NCI-H226 (cell line): ENCODE measurements at regions not wholly inside any gene's neighbourhood (a gene's known extent, or its start where the extent isn't known, plus 50 kb on each side); places are given as distances from the start of the nearest gene placed in this dataset.

Experiments
- DNase-seq: peaks from one replicate; pipeline ENCODE4 v3.0.0-alpha.2; 2015

- no peak for DNase-seq
Measured at GRCh38 chr2:193336781-193337180, 1142.0 kb upstream of the TMEFF2 start.

DNA sequence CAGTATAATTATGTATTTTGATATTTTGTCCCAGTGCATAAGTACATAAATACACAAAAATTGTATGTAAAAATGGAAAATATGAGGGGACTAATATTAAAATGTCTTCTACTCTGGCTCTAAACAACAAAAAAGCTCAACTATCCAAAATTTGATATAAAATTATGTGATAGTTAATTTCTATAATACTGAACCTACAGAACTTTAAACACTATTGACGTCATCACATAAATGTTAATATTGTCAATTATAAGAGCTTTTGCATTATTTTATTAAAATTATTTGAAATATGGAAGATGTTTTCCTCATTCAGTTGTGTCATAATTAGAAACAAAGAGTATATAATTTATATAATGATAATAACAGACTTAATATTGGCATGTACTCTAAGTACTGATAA lies 1139.7 kb upstream of the TMEFF2 start:
- DNase-seq, result no peak

DNA sequence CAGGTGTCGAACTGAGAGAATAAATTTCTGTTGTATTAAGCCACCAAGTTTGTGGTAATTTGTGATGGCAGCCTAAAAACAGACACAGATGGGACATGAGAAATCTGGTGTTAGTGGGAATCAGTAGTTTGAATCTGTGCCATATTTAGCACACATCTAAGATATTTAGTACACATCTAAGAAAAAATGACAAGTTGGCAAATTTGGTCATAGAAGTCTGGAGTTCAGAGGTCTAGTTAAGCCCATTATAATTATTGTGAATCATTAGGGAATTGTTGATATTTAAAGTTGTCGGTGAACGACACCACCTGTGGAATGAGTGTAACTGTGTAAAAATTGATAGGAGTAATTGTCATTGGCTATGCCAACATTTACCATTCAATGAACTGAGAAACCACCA lies 1138.8 kb upstream of the TMEFF2 start:
- DNase-seq, result no peak

- DNase-seq, result no peak
Measured at GRCh38 chr2:193332941-193333340, 1138.2 kb upstream of the TMEFF2 start.

DNA sequence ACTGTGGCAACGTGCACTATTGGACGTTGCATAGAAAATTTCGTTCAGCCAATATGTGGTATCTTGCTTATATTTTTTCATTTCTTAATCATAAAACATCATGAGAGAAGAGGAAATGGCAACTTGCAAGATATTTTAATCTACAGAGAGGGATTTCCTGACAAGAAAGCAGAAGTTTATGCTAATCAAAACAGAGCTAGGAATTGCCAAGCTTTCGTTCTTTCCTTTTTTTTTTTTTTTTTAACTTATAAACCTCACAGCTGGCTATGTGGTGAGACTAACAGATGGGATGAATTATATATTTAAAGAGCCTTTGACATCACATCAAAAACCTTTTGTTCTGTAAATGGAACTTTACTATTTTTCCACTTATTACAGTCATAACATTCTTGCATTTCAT lies 1136.9 kb upstream of the TMEFF2 start:
- DNase-seq, result no peak

- DNase-seq, result no peak
Measured at GRCh38 chr2:193326296-193326695, 1131.6 kb upstream of the TMEFF2 start.

DNA sequence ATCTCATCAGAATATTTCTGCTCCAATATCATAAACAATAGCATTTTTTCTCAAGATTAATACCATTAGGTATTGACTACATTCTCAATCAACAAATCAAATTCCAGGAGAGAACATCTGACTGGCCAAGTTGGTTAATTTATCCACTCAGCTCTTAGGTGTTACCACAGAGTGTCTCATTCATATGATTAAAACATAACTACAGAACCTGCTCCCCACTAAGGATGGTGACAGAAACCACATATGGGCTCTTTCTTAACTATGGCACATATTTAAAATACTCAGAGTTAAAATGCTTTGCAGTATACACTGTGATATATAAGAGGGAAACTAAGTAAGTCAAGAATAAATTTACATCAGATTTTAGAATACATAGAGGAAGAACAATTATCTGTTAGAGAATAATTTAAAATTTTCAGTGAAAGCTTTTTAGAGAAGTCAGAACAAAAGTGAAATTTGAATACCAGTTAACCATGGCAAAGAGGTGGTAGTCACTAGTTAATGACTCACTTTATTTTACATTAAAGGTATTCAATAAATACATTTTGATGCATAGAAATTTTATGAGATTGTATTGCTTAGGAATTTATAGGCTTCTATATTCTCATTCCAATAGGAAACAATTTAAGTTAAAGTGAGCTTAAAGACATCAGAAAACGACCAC lies 1120.8 kb upstream of the TMEFF2 start:
- DNase-seq, result no peak

GRCh38 chr2:193303464-193303863 lies 1108.7 kb upstream of the TMEFF2 start:
- no peak for DNase-seq

GRCh38 chr2:193294371-193294770 lies 1099.6 kb upstream of the TMEFF2 start:
- DNase-seq, result no peak

- no peak for DNase-seq
Measured at GRCh38 chr2:193279361-193279760, 1084.6 kb upstream of the TMEFF2 start.

DNA sequence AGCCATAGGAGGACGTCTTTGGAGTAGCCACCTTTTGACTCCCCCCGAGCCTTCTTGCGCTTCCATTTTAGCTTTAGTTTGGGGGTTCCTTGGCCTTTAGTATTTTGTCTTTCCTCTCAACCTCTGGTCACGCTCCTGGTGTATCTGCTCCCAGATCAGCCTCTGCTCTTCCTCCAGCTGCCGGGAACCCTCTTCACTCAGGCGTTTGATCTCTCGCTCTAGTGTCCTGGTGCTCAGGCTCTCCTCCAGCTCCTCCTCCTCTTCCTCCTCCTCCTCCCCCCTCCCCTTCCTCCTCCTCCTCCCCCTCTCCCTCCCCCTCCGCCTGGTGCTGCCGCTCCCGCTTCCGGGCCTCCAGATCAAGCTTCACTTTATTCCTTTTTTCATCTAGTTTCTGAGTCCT lies 1082.3 kb upstream of the TMEFF2 start:
- DNase-seq, result no peak

GRCh38 chr2:193276560-193276959 lies 1081.8 kb upstream of the TMEFF2 start:
- no peak for DNase-seq

DNA sequence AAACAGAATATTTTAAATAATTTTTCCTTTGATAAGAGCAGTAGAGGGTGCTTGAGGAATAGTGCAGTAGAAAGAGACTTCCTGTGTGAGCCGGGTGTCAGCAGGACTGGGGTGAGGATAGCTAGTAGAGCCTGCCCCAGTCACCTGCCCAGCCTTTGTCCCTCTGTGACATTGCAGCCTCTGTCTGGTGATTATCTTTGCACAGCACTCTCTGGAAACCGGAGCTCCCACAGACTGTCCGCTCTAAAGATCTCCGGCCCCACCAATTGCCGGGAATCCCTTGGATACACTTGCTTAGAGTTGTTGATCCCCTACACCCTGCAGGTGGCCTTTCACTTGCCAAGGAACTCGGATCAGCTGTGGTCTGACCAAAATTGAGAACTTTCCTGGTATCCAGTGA lies 1081.3 kb upstream of the TMEFF2 start:
- DNase-seq, result no peak

DNA sequence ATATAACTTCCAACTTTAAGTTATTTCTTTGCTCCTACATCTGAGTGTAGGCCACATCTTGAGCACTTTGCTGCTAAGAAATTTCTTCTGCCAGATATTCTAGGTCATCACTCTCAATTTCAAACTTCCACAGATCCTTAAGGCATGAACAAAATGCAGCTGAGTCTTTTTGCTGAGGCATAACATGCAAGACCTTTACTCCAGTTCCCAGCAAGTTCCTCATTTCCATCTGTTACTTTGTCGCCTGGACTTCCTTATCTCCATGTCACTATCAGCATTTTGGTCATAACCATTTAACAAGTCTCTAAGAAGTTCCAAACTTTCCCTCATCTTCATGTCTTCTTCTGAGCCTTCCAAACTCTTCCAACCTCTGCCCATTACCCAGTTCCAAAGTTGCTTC lies 1077.3 kb upstream of the TMEFF2 start:
- DNase-seq, result no peak

- DNase-seq, result no peak
Measured at GRCh38 chr2:193270816-193271215, 1076.1 kb upstream of the TMEFF2 start.

DNA sequence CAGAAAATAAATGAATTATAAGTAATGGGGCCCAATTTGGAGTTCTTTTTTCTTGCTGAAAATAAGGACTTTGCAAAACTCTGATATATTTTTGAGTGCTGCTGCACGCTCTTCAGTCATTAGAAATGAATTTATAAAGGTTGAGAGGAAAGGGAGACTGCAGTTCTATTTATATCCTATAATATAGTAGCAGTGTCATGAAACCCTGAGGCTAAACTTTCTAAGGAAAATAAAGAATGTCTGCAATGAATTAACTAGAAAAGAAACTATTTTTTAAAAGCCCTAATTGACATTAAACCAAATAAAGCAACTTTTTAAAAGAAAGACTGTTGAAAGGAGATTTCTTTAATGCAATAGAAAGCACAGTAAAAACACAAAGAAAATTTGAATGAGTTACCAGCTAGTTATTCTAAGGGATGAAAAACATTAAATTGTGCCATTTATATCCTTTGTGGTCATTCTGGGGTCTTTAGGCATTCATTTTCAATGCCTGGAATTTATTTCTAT lies 1072.8 kb upstream of the TMEFF2 start:
- DNase-seq, result no peak

GRCh38 chr2:193253014-193253530 lies 1058.3 kb upstream of the TMEFF2 start:
- DNase-seq, result no peak

DNA sequence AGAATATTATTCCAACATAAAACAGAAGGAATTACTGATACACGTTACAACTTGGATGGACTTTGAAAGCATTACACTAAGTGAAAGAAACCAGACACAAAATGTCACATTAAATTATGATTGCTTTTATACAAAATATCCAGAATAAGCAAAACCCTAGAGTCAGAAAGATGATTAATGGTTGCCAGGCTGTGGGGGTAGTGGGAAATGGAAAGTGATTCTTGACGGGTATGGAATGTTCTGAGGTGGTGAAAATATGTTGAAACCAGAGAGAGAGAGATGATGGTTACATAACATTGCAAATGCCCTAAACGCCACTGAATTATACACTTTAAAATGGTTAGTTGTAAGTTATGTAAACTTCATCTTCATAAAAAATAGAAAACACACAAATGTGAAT lies 1057.2 kb upstream of the TMEFF2 start:
- DNase-seq, result no peak

- no peak for DNase-seq
Measured at GRCh38 chr2:193250389-193250788, 1055.7 kb upstream of the TMEFF2 start.

DNA sequence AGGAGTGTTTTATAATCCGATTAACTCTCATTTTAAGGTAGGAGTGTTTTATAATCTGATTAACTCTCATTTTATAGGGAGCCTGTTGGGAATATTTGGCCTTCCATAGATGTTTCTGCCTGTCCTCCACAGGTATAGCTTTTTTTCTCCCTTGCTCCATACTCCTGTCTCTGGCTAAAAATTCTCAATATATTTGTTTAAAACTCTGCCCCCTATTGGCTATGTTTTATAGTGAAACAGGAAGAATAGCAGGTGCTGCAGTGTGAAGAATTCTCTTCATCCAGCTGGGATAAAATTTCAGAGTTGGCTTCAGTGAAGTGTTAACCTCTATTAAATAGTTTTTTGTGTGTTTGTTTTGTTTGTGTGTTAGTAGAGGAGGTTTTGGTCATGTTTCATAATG lies 1046.0 kb upstream of the TMEFF2 start:
- DNase-seq, result no peak

DNA sequence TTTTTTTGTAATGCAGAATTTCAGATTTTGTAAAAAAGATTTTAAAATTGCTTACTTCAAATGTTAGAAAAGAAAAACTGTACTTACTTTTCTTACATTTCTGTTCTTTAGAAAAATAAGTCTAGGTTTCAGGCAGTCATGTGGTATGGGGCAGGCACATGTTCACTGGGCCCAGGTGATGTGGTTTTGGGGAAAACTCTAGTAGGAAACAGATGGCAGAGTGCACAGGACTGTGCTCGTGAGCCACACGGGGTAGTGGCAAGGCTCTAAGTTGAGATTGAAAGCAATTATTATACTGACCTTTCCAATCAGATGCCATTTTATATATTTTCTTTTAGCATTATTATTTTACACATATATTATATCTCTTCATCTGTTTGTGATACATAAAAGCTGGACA lies 1036.9 kb upstream of the TMEFF2 start:
- no peak for DNase-seq

GRCh38 chr2:193228276-193228675 lies 1033.5 kb upstream of the TMEFF2 start:
- DNase-seq, result no peak

- DNase-seq, result no peak
Measured at GRCh38 chr2:193222454-193222853, 1027.7 kb upstream of the TMEFF2 start.

DNA sequence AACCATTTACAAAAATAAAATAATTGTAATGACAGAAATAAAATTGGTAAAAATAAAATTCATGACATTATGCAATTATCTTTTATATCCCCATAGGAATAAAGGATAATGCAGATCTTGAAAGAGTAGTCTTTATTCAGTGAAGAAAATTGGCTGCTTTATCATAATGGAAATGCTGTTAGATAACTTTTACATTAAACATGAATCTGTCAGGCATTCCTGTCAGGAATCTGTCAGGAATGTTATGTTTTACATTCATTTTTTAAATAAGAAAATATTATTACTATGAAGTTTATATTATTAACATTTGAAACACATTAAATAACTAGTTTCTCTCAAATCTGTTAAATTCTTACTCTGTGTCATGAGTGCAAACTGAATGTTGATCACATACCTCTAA lies 1024.7 kb upstream of the TMEFF2 start:
- DNase-seq, result no peak

DNA sequence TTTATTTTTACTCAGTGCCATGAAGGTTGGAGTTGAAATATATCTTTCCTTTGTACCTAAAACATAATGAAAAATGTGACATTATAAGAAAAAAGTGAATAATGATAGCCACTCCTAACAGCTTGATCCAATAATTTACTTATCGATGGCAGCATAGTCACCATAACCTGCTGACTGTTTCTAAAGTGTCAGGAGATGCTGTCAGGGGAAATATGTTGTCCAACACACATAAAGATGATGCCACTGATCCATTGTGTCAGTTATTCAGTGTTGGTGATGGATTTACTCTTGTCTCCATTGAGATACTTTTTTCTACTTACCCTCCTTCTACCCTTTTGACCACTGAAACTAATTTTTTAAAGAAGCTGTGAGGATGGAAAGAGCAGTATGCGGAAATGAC lies 1006.9 kb upstream of the TMEFF2 start:
- no peak for DNase-seq
